ENCODE measurements at regions not wholly inside any gene's neighbourhood (a gene's known extent, or its start where the extent isn't known, plus 50 kb on each side); places are given as distances from the start of the nearest gene placed in this dataset.

- no peaks in the 10 kb centered on the region for H3K27me3 ChIP-seq (ENCODE audit: control insufficient read depth, insufficient read depth, low read length)
- no peaks in the 10 kb centered on the region for H3K9me3 ChIP-seq (ENCODE audit: control insufficient read depth, insufficient read depth, low read depth, low read length)
- no peak overlapping the region for H3K4me3 ChIP-seq (ENCODE audit: low read depth in 2 of 2, low read length in 2 of 2)
- DNase-seq (ENCODE audit: low read depth, low spot score) (no peak), ATAC-seq (no peak)
- POLR2A ChIA-PET = no interaction called here
- no peaks in the 10 kb centered on the region for H3K4me1 ChIP-seq (ENCODE audit: control insufficient read depth, insufficient read depth, low read length)
- no peaks in the 10 kb centered on the region for H3K36me3 ChIP-seq (ENCODE audit: control insufficient read depth, insufficient read depth, low read length)
- intact Hi-C loops (cut with micrococcal nuclease; ENCODE audit: unreplicated experiment) (no loop called here), in situ Hi-C loops (cut with HindIII; ENCODE audit: low pct_unique_long_range_greater_than_20kb, low sequenced_read_pairs) (no loop called here)
- CTCF ChIA-PET = no interaction called here
- no TSS peak for BruUV-seq (replicated peaks)
- H3K27ac ChIP-seq (ENCODE audit: low read length) = no peak overlapping the region; the same call in 1 of the 2 replicates
- TF ChIP-seq TCF7L2 (IDR thresholded peaks at IDR 0.05; ENCODE audit: low read depth, low read length) (no peak), POLR2AphosphoS5 (IDR thresholded peaks at IDR 0.05; ENCODE audit: low read depth, low read length) (no peak), REST (IDR thresholded peaks at IDR 0.05; ENCODE audit: insufficient read depth in 1 of 2, low read depth in 2 of 2, low read length in 1 of 2) (no peak)
Measured at GRCh38 chr5:58317808-58318207, 142.1 kb downstream of the PLK2 start.

- Histone ChIP-seq H3K4me1 (ENCODE audit: control insufficient read depth, insufficient read depth, low read length) (no peaks in the 10 kb centered on the region), H3K4me3 (ENCODE audit: low read depth in 2 of 2, low read length in 2 of 2) (no peak overlapping the region), H3K27me3 (ENCODE audit: control insufficient read depth, insufficient read depth, low read length) (no peaks in the 10 kb centered on the region), H3K27ac (ENCODE audit: low read length) (peak overlapping the region; percentile 48; the same call in 1 of the 2 replicates), H3K9me3 (ENCODE audit: control insufficient read depth, insufficient read depth, low read depth, low read length) (no peaks in the 10 kb centered on the region), H3K36me3 (ENCODE audit: control insufficient read depth, insufficient read depth, low read length) (no peaks in the 10 kb centered on the region)
- no TSS peak for BruUV-seq (replicated peaks)
- ChIA-PET CTCF (no interaction called here), POLR2A (no interaction called here)
- DNase-seq (ENCODE audit: low read depth, low spot score) = no peak
- in situ Hi-C loops (cut with HindIII; ENCODE audit: low pct_unique_long_range_greater_than_20kb, low sequenced_read_pairs) = no loop called here
- no peak for TF ChIP-seq REST (IDR thresholded peaks at IDR 0.05; ENCODE audit: insufficient read depth in 1 of 2, low read depth in 2 of 2, low read length in 1 of 2)
- TF ChIP-seq TCF7L2 (IDR thresholded peaks at IDR 0.05; ENCODE audit: low read depth, low read length) = no peak
- TF ChIP-seq CTCF (IDR thresholded peaks at IDR 0.05) = no peak
- no peak for TF ChIP-seq POLR2AphosphoS5 (IDR thresholded peaks at IDR 0.05; ENCODE audit: low read depth, low read length)
- TF ChIP-seq SIN3A (IDR thresholded peaks at IDR 0.05; ENCODE audit: borderline replicate concordance, insufficient read depth, low read depth, low read length) = no peak
- ATAC-seq = no peak
- intact Hi-C loops (cut with micrococcal nuclease; ENCODE audit: unreplicated experiment) = no loop called here
Measured at GRCh38 chr5:58317009-58317408, 142.9 kb downstream of the PLK2 start.

Measured in Panc1 (cell line).